ENCODE measurements at regions not wholly inside any gene's neighbourhood (a gene's known extent, or its start where the extent isn't known, plus 50 kb on each side); places are given as distances from the start of the nearest gene placed in this dataset.
"Not testable (repeated sequence)": the region's sequence is repeated elsewhere in the genome, so short reads cannot be mapped to it uniquely, and the experiment has no call there.

DNA sequence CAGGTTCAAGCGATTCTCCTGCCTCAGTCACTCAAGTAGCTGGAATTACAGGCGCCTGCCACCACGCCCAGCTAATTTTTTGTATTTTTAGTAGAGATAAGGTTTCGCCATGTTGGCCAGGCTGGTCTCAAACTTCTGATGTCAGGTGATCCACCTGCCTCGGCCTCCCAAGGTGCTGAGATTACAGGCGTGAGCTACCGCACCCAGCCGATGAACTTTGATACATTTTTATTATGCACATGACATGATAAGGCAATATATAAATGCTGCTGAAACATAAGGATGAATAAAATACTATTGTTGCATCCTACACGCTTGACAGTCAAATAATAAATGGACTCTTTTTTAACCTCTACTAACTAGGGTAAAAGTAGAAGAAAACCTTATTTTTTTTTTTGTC is 1380.4 kb upstream of the SLC39A10 start:
- CTCF ChIA-PET; H3K27me3 Mint-ChIP-seq (ENCODE audit: low read depth): not testable (repeated sequence)

DNA sequence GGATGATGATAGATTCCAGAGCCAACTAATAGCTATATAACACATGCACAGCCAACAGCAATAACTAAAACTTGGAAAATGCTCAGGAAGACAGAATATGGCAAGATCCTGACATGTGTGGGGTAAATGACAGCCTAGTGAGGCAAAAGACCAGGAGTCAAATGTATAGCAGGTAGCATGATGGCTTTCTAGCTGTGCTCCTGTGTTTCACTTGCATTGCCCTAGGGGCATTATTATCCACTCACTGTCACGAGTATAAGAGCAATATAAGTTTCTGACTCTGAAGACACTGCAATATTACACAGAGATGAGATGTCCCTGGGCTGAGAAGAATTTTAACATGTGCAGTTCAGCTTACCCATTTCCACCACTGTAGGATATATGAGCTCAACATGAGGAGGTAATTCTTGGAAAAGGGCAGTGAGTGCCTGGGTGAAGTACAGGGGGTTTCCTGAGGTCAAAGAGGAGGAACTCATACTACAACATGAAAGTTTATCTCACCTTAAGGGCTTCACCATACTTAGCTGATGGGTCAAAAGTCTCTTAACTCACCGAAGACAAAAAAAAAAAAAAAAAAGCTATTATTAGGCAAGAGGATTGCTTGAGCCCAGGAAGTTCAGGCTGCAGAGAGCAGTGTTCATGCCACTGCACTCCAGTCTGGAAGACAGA is 1385.6 kb upstream of the SLC39A10 start:
- no peak overlapping the region for H3K4me3 Mint-ChIP-seq
- CTCF ChIA-PET = interaction anchor here (0.6 kb wide), 1 partner anchor 48 kb away, joined by 3 read pairs; no protein-coding TSS in a partner anchor

More for the DNA sequence above, 1380.4 kb upstream of the SLC39A10 start:
- H3K4me1 Mint-ChIP-seq (ENCODE audit: low read depth); H3K27ac Mint-ChIP-seq; intact Hi-C loops (cut with micrococcal nuclease); H3K36me3 Mint-ChIP-seq (ENCODE audit: low read depth); H3K9me3 Mint-ChIP-seq; H3K4me3 Mint-ChIP-seq; DNase-seq: not testable (repeated sequence)

DNA sequence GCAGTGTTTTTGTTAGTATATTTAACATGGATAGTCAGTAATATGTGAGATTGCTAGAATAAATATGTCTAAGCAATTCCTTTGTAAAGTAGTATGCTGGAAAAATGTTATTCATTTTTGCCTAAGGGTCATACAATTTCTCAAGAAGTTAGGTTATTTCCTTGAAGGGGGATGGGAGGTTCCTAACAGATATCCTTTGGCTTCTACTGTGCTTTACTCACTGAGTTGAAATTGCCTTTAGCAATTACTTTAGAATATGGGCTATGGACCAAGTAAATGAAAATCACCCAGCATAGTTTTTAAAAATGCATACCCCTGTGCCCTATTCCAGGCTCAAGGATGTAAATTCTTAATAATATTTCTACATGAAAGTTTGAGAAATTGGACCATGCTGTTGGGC is 1386.4 kb upstream of the SLC39A10 start:
- H3K4me1 Mint-ChIP-seq (ENCODE audit: low read depth) = no peaks in the 10 kb centered on the region
- no peaks in the 10 kb centered on the region for H3K27me3 Mint-ChIP-seq (ENCODE audit: low read depth)
- CTCF ChIA-PET = no interaction called here
- H3K36me3 Mint-ChIP-seq (ENCODE audit: low read depth) = no peaks in the 10 kb centered on the region
- no peak overlapping the region for H3K27ac Mint-ChIP-seq
- no peak overlapping the region for H3K4me3 Mint-ChIP-seq
- no peaks in the 10 kb centered on the region for H3K9me3 Mint-ChIP-seq
- intact Hi-C loops (cut with micrococcal nuclease) = no loop called here
- no peak for DNase-seq

More for the DNA sequence above, 1385.6 kb upstream of the SLC39A10 start:
- Mint-ChIP-seq H3K27ac (no peak overlapping the region), H3K4me1 (ENCODE audit: low read depth) (no peaks in the 10 kb centered on the region), H3K27me3 (ENCODE audit: low read depth) (no peaks in the 10 kb centered on the region), H3K9me3 (no peaks in the 10 kb centered on the region), H3K36me3 (ENCODE audit: low read depth) (no peaks in the 10 kb centered on the region)
- intact Hi-C loops (cut with micrococcal nuclease) = no loop called here
- no peak for DNase-seq

DNA sequence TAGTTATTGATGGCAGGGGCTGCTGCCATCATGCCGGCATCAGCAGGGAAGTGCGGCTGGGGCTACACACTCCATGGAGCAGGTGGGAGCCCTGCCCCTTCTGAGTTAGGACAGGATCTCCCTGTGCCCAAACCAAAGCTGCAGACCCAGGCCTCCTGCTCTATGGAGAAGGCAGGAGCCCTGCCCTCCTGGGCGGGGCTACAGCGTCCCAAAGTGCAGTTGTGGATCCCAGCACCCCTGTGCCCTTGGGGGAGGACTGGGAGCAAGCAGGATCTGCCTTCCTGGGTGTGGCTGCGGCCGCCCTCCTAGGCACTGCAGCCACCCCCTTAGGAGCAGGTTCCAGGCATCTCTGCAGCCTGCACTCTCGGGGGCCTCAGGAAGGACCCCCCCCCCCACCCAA is 1392.4 kb upstream of the SLC39A10 start:
- CTCF ChIA-PET = no interaction called here
- intact Hi-C loops (cut with micrococcal nuclease) = no loop called here
- no peaks in the 10 kb centered on the region for H3K4me1 Mint-ChIP-seq (ENCODE audit: low read depth)

DNA sequence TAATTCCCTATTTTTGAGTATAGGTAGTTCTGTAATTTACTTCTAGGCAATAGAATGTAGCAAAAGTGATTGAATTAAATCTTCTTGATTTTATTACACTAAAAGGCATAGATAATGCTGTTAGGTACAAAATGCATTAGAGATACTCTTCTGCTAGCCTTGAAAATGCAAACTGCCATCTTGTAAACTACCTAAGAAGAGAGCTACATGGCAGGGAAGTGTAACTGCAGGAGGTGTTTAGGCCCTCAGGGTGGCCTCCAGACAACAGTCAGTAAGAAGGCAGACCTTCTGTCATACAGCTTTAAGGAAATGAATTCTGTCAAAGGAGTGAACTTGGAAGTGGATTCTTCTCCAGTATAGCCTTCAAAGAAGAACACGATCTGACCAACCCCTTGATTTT is 1396.8 kb upstream of the SLC39A10 start:
- intact Hi-C loops (cut with micrococcal nuclease) = no loop called here
- no peaks in the 10 kb centered on the region for H3K36me3 Mint-ChIP-seq (ENCODE audit: low read depth)
- H3K4me1 Mint-ChIP-seq (ENCODE audit: low read depth) = no peaks in the 10 kb centered on the region
- no peak overlapping the region for H3K4me3 Mint-ChIP-seq
- no peaks in the 10 kb centered on the region for H3K9me3 Mint-ChIP-seq
- DNase-seq = no peak
- H3K27me3 Mint-ChIP-seq (ENCODE audit: low read depth) = peaks cover 6% of the 10 kb centered on the region
- no peak overlapping the region for H3K27ac Mint-ChIP-seq
- CTCF ChIA-PET = interaction anchor here (0.6 kb wide), 1 partner anchor 452 kb away, joined by 3 read pairs; no protein-coding TSS in a partner anchor

More for the DNA sequence above, 1392.4 kb upstream of the SLC39A10 start:
- Mint-ChIP-seq H3K27ac (no peak overlapping the region), H3K9me3 (no peaks in the 10 kb centered on the region), H3K36me3 (ENCODE audit: low read depth) (no peaks in the 10 kb centered on the region), H3K27me3 (ENCODE audit: low read depth) (peaks cover 6% of the 10 kb centered on the region), H3K4me3 (no peak overlapping the region)
- no peak for DNase-seq

DNA sequence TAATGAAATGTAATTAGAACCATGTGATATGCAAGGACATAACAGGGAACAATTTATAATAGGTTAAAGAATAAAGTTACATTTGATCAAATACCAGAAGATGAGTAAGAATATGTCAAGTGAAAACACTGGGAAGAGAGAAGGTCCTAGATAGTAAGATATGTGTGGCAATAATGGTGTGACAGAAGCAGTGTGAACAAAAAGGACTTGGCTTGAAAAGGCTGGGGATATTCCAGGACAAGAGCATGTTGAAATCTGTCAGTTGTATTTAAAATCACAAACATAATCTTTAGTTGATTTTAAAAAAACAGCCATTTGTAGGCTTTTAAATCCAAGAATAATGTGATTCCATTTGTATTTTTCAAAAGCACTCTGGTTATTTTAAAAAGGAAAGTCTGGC is 1399.9 kb upstream of the SLC39A10 start:
- CTCF ChIA-PET = no interaction called here
- DNase-seq = no peak
- Mint-ChIP-seq H3K36me3 (ENCODE audit: low read depth) (no peaks in the 10 kb centered on the region), H3K4me1 (ENCODE audit: low read depth) (no peaks in the 10 kb centered on the region), H3K27ac (no peak overlapping the region), H3K4me3 (no peak overlapping the region), H3K27me3 (ENCODE audit: low read depth) (peaks cover under 1% of the 10 kb centered on the region), H3K9me3 (no peaks in the 10 kb centered on the region)
- intact Hi-C loops (cut with micrococcal nuclease) = no loop called here

DNA sequence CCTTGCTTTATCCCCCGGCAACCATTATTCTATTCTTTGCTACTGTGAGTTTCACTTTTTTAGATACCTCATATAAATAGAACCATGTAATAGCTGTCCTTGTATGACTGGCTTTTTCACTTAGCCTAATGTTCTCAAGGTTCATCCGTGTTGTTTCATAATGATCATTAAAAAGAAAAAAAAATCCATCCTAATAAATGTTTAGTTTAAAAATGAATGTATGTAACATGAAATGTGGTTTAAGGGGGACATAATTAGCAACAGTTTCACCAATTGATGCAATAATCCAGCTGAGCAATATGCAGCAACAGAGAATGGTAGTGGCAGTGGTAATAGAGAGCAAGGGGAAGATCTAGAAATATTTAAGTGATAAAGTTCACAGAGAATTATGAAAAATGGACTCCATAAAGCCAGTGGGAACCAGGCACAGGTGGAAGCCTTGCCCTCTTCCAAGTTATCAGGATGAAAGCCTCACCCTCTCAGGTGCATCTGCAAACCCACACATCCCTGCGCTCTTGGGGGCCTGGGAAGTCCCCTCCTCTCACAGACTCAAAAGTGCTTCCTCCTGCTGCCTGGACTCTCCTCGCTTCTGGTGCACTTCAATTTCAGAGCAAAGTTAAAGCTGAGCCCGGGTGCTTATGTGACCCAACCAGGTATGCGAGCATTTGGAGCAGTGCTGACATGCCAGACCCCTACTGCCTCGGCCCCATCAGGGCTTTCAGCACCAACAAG is 1403.3 kb upstream of the SLC39A10 start:
- no peaks in the 10 kb centered on the region for H3K36me3 Mint-ChIP-seq (ENCODE audit: low read depth)
- peaks cover 4% of the 10 kb centered on the region for H3K9me3 Mint-ChIP-seq
- intact Hi-C loops (cut with micrococcal nuclease) = no loop called here

DNA sequence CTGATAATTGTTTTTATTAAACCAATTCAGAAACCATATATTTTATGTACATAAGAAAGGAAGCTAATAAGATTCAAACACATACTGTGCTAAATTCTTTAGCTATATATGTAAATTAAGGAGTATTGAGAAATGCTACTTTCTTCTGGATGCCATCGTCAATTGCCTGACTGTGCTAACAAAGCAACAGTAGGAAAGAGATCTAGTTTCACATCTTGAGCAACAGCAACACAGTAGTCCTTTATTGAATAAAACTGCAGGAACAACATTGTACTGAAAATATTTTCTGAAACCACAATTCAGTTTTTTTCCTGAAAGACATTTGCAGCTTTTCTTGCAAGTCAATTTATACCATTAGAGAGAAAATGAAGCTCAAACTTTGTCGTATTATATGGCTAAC is 1404.9 kb upstream of the SLC39A10 start:
- H3K4me1 Mint-ChIP-seq (ENCODE audit: low read depth) = no peaks in the 10 kb centered on the region
- intact Hi-C loops (cut with micrococcal nuclease) = no loop called here
- H3K27ac Mint-ChIP-seq = no peak overlapping the region
- H3K27me3 Mint-ChIP-seq (ENCODE audit: low read depth) = peaks cover 4% of the 10 kb centered on the region
- no peak for DNase-seq
- CTCF ChIA-PET = interaction anchor here (0.7 kb wide), 1 partner anchor 163 kb away, joined by 3 read pairs; no protein-coding TSS in a partner anchor
- H3K36me3 Mint-ChIP-seq (ENCODE audit: low read depth) = no peaks in the 10 kb centered on the region
- H3K9me3 Mint-ChIP-seq = peaks cover 4% of the 10 kb centered on the region
- H3K4me3 Mint-ChIP-seq = no peak overlapping the region

More for the DNA sequence above, 1403.3 kb upstream of the SLC39A10 start:
- Mint-ChIP-seq H3K27me3 (ENCODE audit: low read depth) (peaks cover 4% of the 10 kb centered on the region), H3K27ac (no peak overlapping the region), H3K4me1 (ENCODE audit: low read depth) (no peaks in the 10 kb centered on the region), H3K4me3 (no peak overlapping the region)
- CTCF ChIA-PET = no interaction called here
- no peak for DNase-seq

DNA sequence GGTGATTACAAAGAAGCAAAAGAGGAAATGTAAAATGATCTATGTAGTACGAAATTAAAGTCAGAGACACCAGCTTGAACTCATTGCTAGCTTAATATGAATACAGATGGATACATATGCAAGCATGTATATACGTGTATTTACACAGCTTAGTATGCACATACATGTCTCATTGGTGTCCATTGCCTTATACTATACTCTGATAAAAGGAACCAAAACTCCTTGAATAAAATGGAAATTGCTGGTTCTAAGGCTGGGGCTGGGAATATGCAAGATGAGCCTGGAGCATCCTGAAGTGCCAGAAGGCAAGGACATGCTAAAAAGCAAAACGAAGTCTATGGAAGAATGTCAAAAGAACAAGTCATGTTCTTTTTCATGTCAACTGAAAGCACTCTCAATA is 1424.4 kb upstream of the SLC39A10 start:
- H3K9me3 Mint-ChIP-seq = no peaks in the 10 kb centered on the region
- CTCF ChIA-PET = no interaction called here
- H3K27me3 Mint-ChIP-seq (ENCODE audit: low read depth) = no peaks in the 10 kb centered on the region
- H3K4me1 Mint-ChIP-seq (ENCODE audit: low read depth) = no peaks in the 10 kb centered on the region
- no peak overlapping the region for H3K4me3 Mint-ChIP-seq
- H3K27ac Mint-ChIP-seq = no peak overlapping the region
- no peak for DNase-seq
- H3K36me3 Mint-ChIP-seq (ENCODE audit: low read depth) = no peaks in the 10 kb centered on the region
- intact Hi-C loops (cut with micrococcal nuclease) = no loop called here

DNA sequence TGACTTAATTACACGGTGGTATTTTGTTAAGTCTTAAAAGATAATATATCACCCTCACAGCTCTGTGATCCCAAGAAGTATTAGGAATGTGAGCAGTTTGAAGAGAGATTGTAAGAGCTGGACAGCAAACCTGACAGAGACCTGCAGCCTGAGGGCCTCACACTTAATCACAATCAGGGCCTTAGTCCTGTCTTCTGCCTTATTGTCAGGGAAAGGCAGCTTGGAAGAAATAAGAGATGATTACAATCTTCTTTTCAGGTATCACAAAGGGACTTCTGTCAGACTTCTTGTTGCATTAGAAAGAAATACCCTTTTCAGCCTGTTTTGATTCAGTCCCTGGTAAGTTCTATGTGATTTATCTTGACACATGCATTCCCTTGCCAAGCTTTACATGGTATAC is 1433.8 kb upstream of the SLC39A10 start:
- Mint-ChIP-seq H3K4me1 (ENCODE audit: low read depth) (no peaks in the 10 kb centered on the region), H3K27me3 (ENCODE audit: low read depth) (no peaks in the 10 kb centered on the region), H3K36me3 (ENCODE audit: low read depth) (no peaks in the 10 kb centered on the region), H3K9me3 (no peaks in the 10 kb centered on the region), H3K4me3 (no peak overlapping the region), H3K27ac (no peak overlapping the region)
- DNase-seq = no peak
- intact Hi-C loops (cut with micrococcal nuclease) = no loop called here
- CTCF ChIA-PET = interaction anchor here (0.5 to 0.6 kb wide), 2 partner anchors 30 to 49 kb away, joined by 3 read pairs; no protein-coding TSS in a partner anchor

DNA sequence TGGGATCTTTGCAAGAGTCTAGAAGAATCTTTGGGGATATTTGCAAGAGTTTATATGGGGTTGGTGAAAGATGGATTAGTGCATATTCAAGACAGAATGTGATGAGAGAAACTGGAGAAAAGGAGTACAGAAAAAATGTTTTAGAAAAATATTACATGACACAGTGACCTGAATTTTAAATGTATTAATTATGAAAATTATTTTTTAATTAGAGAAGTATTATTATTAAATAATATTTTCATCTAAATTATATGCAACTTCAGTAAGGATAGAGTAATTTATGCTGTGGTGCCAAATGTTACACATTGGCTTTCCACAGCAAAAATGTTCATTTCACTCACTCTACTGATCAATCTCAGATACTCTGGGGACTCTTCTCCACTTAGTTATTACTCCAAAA is 1442.8 kb upstream of the SLC39A10 start:
- CTCF ChIA-PET = no interaction called here
- intact Hi-C loops (cut with micrococcal nuclease) = no loop called here
- H3K27ac Mint-ChIP-seq = no peak overlapping the region
- no peak overlapping the region for H3K4me3 Mint-ChIP-seq
- H3K9me3 Mint-ChIP-seq = no peaks in the 10 kb centered on the region
- no peaks in the 10 kb centered on the region for H3K27me3 Mint-ChIP-seq (ENCODE audit: low read depth)
- no peaks in the 10 kb centered on the region for H3K36me3 Mint-ChIP-seq (ENCODE audit: low read depth)
- no peaks in the 10 kb centered on the region for H3K4me1 Mint-ChIP-seq (ENCODE audit: low read depth)
- no peak for DNase-seq

DNA sequence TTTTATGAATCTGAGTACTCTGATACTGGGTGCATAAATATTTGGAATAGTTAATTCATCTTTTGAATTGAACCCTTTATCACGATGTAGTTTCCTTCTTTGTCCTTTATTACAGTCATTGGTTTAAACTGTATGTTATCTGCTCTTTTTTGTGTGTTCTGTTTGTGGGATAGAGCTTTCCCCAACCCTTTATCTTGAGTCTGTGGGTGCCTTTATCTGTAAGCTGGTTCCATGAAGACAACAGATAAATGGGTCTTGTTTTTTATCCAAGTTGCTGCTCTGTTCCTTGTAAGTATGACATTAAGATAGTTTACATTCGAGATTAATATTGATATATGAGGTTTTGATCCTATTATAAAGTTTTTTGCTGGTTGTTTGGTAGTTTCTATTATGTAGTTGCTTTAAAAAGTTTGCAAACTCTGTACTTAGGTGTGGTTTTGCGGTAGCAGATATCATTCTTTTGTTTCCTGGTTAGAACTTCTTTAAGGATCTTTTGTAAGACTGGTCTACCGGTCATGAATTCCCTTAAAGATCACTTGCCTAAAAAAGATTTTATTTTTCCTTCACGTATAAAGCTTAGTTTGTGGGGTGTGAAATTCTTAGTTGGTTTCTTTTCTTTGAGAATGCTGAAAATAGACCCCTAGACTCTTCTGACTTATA is 1451.3 kb upstream of the SLC39A10 start:
- H3K4me1 Mint-ChIP-seq (ENCODE audit: low read depth) = no peaks in the 10 kb centered on the region
- intact Hi-C loops (cut with micrococcal nuclease) = no loop called here
- no peak for DNase-seq
- peaks cover 3% of the 10 kb centered on the region for H3K9me3 Mint-ChIP-seq
- H3K4me3 Mint-ChIP-seq = no peak overlapping the region
- no peaks in the 10 kb centered on the region for H3K36me3 Mint-ChIP-seq (ENCODE audit: low read depth)
- CTCF ChIA-PET = interaction anchor here (0.6 kb wide), 1 partner anchor 460 kb away, joined by 4 read pairs; no protein-coding TSS in a partner anchor
- no peak overlapping the region for H3K27ac Mint-ChIP-seq
- no peaks in the 10 kb centered on the region for H3K27me3 Mint-ChIP-seq (ENCODE audit: low read depth)

Data from activated naive CD4-positive, alpha-beta T cell treated with anti-CD3 and anti-CD28 coated beads for 36 hours (primary cell).